ENCODE measurements at regions not wholly inside any gene's neighbourhood (a gene's known extent, or its start where the extent isn't known, plus 50 kb on each side); places are given as distances from the start of the nearest gene placed in this dataset.

GRCh38 chr6:22394691-22395090 is 97.9 kb upstream of the PRL start:
- Histone ChIP-seq H2AFZ (ENCODE audit: control insufficient read depth, low read length) (no peak overlapping the region), H4K20me1 (ENCODE audit: control insufficient read depth, extremely low read depth, insufficient read depth, low read length) (no peaks in the 10 kb centered on the region), H3K79me2 (ENCODE audit: control insufficient read depth, insufficient read depth, low read length) (no peaks in the 10 kb centered on the region), H3K4me2 (ENCODE audit: control insufficient read depth, extremely low read depth, insufficient read depth, low read depth, low read length) (no peak overlapping the region), H3K27me3 (ENCODE audit: control insufficient read depth, extremely low read depth, insufficient read depth, low read length) (no peaks in the 10 kb centered on the region), H3K27ac (ENCODE audit: control insufficient read depth, insufficient read depth, low read length) (no peak overlapping the region), H3K9ac (ENCODE audit: control insufficient read depth, extremely low read depth, insufficient read depth, low read length) (no peak overlapping the region), H3K36me3 (ENCODE audit: control insufficient read depth in 2 of 2, extremely low read depth in 1 of 2, insufficient read depth in 2 of 2, low read length in 2 of 2) (no peaks in the 10 kb centered on the region), H3K9me1 (ENCODE audit: control insufficient read depth, extremely low read depth, insufficient read depth, low read length) (no peaks in the 10 kb centered on the region), H3K4me1 (ENCODE audit: control insufficient read depth, extremely low read depth, insufficient read depth, low read length) (no peaks in the 10 kb centered on the region), H3K4me3 (ENCODE audit: control insufficient read depth in 2 of 3, extremely low read depth in 1 of 3, insufficient read depth in 2 of 3, low read depth in 1 of 3, low read length in 3 of 3) (no peak overlapping the region), H3K9me3 (ENCODE audit: control insufficient read depth, low read depth, low read length) (no peaks in the 10 kb centered on the region)
- FAIRE-seq (no peak), DNase-seq (ENCODE audit: low read depth, low spot score) (no peak)
- dilution Hi-C loops (cut with MboI; ENCODE audit: extremely low pct_ligation_motif_present, low sequenced_read_pairs): no loop called here
- TF ChIP-seq EZH2 (IDR thresholded peaks at IDR 0.05; ENCODE audit: low read length): no peak

- FAIRE-seq (no peak), DNase-seq (ENCODE audit: low read depth, low spot score) (no peak)
- Histone ChIP-seq H3K4me2 (ENCODE audit: control insufficient read depth, extremely low read depth, insufficient read depth, low read depth, low read length) (no peak overlapping the region), H3K4me3 (ENCODE audit: control insufficient read depth in 2 of 3, extremely low read depth in 1 of 3, insufficient read depth in 2 of 3, low read depth in 1 of 3, low read length in 3 of 3) (no peak overlapping the region), H3K27me3 (ENCODE audit: control insufficient read depth, extremely low read depth, insufficient read depth, low read length) (no peaks in the 10 kb centered on the region), H4K20me1 (ENCODE audit: control insufficient read depth, extremely low read depth, insufficient read depth, low read length) (no peaks in the 10 kb centered on the region), H3K27ac (ENCODE audit: control insufficient read depth, insufficient read depth, low read length) (no peak overlapping the region), H3K9ac (ENCODE audit: control insufficient read depth, extremely low read depth, insufficient read depth, low read length) (no peak overlapping the region), H3K4me1 (ENCODE audit: control insufficient read depth, extremely low read depth, insufficient read depth, low read length) (no peaks in the 10 kb centered on the region), H3K36me3 (ENCODE audit: control insufficient read depth in 2 of 2, extremely low read depth in 1 of 2, insufficient read depth in 2 of 2, low read length in 2 of 2) (no peaks in the 10 kb centered on the region), H2AFZ (ENCODE audit: control insufficient read depth, low read length) (no peak overlapping the region), H3K79me2 (ENCODE audit: control insufficient read depth, insufficient read depth, low read length) (no peaks in the 10 kb centered on the region), H3K9me1 (ENCODE audit: control insufficient read depth, extremely low read depth, insufficient read depth, low read length) (no peaks in the 10 kb centered on the region), H3K9me3 (ENCODE audit: control insufficient read depth, low read depth, low read length) (no peaks in the 10 kb centered on the region)
- TF ChIP-seq EZH2 (IDR thresholded peaks at IDR 0.05; ENCODE audit: low read length): no peak
- no peak for TF ChIP-seq CTCF (optimal IDR thresholded peaks at IDR 0.05 in 1 of 3, IDR thresholded peaks at IDR 0.05 in 1 of 3, conservative IDR thresholded peaks at IDR 0.05 in 1 of 3; ENCODE audit: extremely low read depth in 1 of 3, insufficient read depth in 2 of 3, low read length in 3 of 3)
- dilution Hi-C loops (cut with MboI; ENCODE audit: extremely low pct_ligation_motif_present, low sequenced_read_pairs): no loop called here
Measured at GRCh38 chr6:22399693-22400092, 102.9 kb upstream of the PRL start.

- Histone ChIP-seq H3K27ac (ENCODE audit: control insufficient read depth, insufficient read depth, low read length) (no peak overlapping the region), H3K4me1 (ENCODE audit: control insufficient read depth, extremely low read depth, insufficient read depth, low read length) (no peaks in the 10 kb centered on the region), H3K27me3 (ENCODE audit: control insufficient read depth, extremely low read depth, insufficient read depth, low read length) (no peaks in the 10 kb centered on the region), H3K9ac (ENCODE audit: control insufficient read depth, extremely low read depth, insufficient read depth, low read length) (no peak overlapping the region), H3K36me3 (ENCODE audit: control insufficient read depth in 2 of 2, extremely low read depth in 1 of 2, insufficient read depth in 2 of 2, low read length in 2 of 2) (no peaks in the 10 kb centered on the region), H3K79me2 (ENCODE audit: control insufficient read depth, insufficient read depth, low read length) (no peaks in the 10 kb centered on the region), H3K4me2 (ENCODE audit: control insufficient read depth, extremely low read depth, insufficient read depth, low read depth, low read length) (no peak overlapping the region), H2AFZ (ENCODE audit: control insufficient read depth, low read length) (no peak overlapping the region), H4K20me1 (ENCODE audit: control insufficient read depth, extremely low read depth, insufficient read depth, low read length) (no peaks in the 10 kb centered on the region), H3K9me1 (ENCODE audit: control insufficient read depth, extremely low read depth, insufficient read depth, low read length) (no peaks in the 10 kb centered on the region), H3K9me3 (ENCODE audit: control insufficient read depth, low read depth, low read length) (no peaks in the 10 kb centered on the region), H3K4me3 (ENCODE audit: control insufficient read depth in 2 of 3, extremely low read depth in 1 of 3, insufficient read depth in 2 of 3, low read depth in 1 of 3, low read length in 3 of 3) (no peak overlapping the region)
- no peak for TF ChIP-seq EZH2 (IDR thresholded peaks at IDR 0.05; ENCODE audit: low read length)
- no peak for TF ChIP-seq CTCF (optimal IDR thresholded peaks at IDR 0.05 in 1 of 3, IDR thresholded peaks at IDR 0.05 in 1 of 3, conservative IDR thresholded peaks at IDR 0.05 in 1 of 3; ENCODE audit: extremely low read depth in 1 of 3, insufficient read depth in 2 of 3, low read length in 3 of 3)
- no peak for FAIRE-seq
- dilution Hi-C loops (cut with MboI; ENCODE audit: extremely low pct_ligation_motif_present, low sequenced_read_pairs): no loop called here
- no peak for DNase-seq (ENCODE audit: low read depth, low spot score)
Measured at GRCh38 chr6:22401206-22401605, 104.4 kb upstream of the PRL start.
